SK-N-SH (cell line): ENCODE measurements at regions not wholly inside any gene's neighbourhood (a gene's known extent, or its start where the extent isn't known, plus 50 kb on each side); places are given as distances from the start of the nearest gene placed in this dataset.

Experiments used
- CTCF ChIA-PET: fragments of 300-600, 350-600 bp; formaldehyde crosslinking; extraction: SDS; loops from one replicate; lab custom pipeline; 2021; lab: Yijun Ruan, JAX
- POLR2A ChIA-PET: fragments of 350-600 bp; sonication (Branson Sonifier 250); formaldehyde crosslinking; extraction: SDS; loops from one replicate; lab custom pipeline; 2020; ENCODE audit warnings: antibody characterized with exemption, inconsistent platforms; lab: Yijun Ruan, JAX
- DNase-seq: peaks from one replicate; pipeline ENCODE4 v3.0.0; 2012
- H2AFZ ChIP-seq: fragments of 200-600 bp; sonication (generic); 2 replicates; pipeline ENCODE4 v1.8.1; 2016; ENCODE audit warnings: antibody characterized with exemption, mild to moderate bottlenecking, low read depth
- H3F3A ChIP-seq: fragments of 200-600 bp; sonication (generic); replicated peaks from 2 replicates; pipeline ENCODE3; 2016; ENCODE audit warnings: antibody characterized with exemption, mild to moderate bottlenecking; ENCODE audit not compliant: insufficient read depth
- H3K27ac ChIP-seq, 2 experiments: fragments of 200-500 bp in 1 of 2; fragments of 200-600 bp in 1 of 2; sonication (Bioruptor generic) in 1 of 2; sonication (generic), shearing (Covaris generic) in 1 of 2; 2 replicates each; pipeline versions ENCODE4 v1.5.1 to v1.6.1; 2014 to 2016; ENCODE audit warnings: low read depth in 2 of 2, inconsistent platforms in 1 of 2, low read length in 1 of 2, mild to moderate bottlenecking in 1 of 2, mixed read lengths in 1 of 2
- H3K27me3 ChIP-seq: fragments of 200-600 bp; sonication (generic), shearing (Covaris generic); 2 replicates; pipeline ENCODE4 v1.6.1; 2016; ENCODE audit warnings: mixed run types; ENCODE audit not compliant: insufficient read depth
- H3K36me3 ChIP-seq, 2 experiments: fragments of 200-500 bp in 1 of 2; fragments of 200-600 bp in 1 of 2; sonication (Bioruptor generic) in 1 of 2; sonication (generic) in 1 of 2; replicated peaks in 1 of 2; 2 replicates each; pipeline versions ENCODE3 to v1.5.1; 2014 to 2016; ENCODE audit warnings: low read length in 1 of 2, mild to moderate bottlenecking in 1 of 2; ENCODE audit not compliant: insufficient read depth in 2 of 2, control insufficient read depth in 1 of 2
- H3K4me1 ChIP-seq, 2 experiments: fragments of 200-500 bp in 1 of 2; fragments of 200-600 bp in 1 of 2; sonication (Bioruptor generic) in 1 of 2; sonication (generic), shearing (Covaris generic) in 1 of 2; 2 replicates each; pipeline versions ENCODE4 v1.5.1 to v1.6.1; 2014 to 2016; ENCODE audit warnings: low read depth in 1 of 2, low read length in 1 of 2, mixed run types in 1 of 2; ENCODE audit not compliant: insufficient read depth in 2 of 2, control insufficient read depth in 1 of 2
- H3K4me2 ChIP-seq: fragments of 200-600 bp; sonication (generic), shearing (Covaris generic); 2 replicates; pipeline ENCODE4 v1.6.1; 2017; ENCODE audit warnings: mixed run types
- H3K4me3 ChIP-seq, 2 experiments: fragments of 200-500 bp in 1 of 2; fragments of 200-600 bp in 1 of 2; sonication (Bioruptor generic) in 1 of 2; sonication (generic), shearing (Covaris generic) in 1 of 2; 2 replicates each; pipeline versions ENCODE4 v1.5.1 to v1.8.1; 2014 to 2016; ENCODE audit warnings: low read depth in 2 of 2, inconsistent platforms in 1 of 2, low read length in 1 of 2, mild to moderate bottlenecking in 1 of 2, mixed read lengths in 1 of 2, moderate library complexity in 1 of 2
- H3K79me2 ChIP-seq: fragments of 200-600 bp; sonication (generic); 2 replicates; pipeline ENCODE4 v1.8.1; 2017; ENCODE audit warnings: mild to moderate bottlenecking; ENCODE audit not compliant: insufficient read depth
- H3K9ac ChIP-seq: fragments of 200-600 bp; sonication (generic); 2 replicates; pipeline ENCODE4 v1.6.1; 2017; ENCODE audit warnings: mixed run types
- H3K9me2 ChIP-seq: fragments of 200-600 bp; sonication (generic); 2 replicates; pipeline ENCODE4 v1.6.1; 2017; ENCODE audit warnings: mixed run types
- H3K9me3 ChIP-seq: fragments of 200-600 bp; sonication (generic); 2 replicates; pipeline ENCODE4 v1.6.1; 2017; ENCODE audit warnings: mixed run types, mild to moderate bottlenecking, moderate library complexity
- H4K20me1 ChIP-seq: fragments of 200-600 bp; sonication (generic); 2 replicates; pipeline ENCODE4 v1.6.1; 2017; ENCODE audit warnings: mild to moderate bottlenecking, mixed run types; ENCODE audit not compliant: insufficient read depth
- CHD2 ChIP-seq: fragments of 150-350 bp; IDR thresholded peaks from 2 replicates; pipeline ENCODE4 v1.6.1; 2018; ENCODE audit warnings: low read length; ENCODE audit not compliant: partially characterized antibody
- EZH2phosphoT487 ChIP-seq: fragments of 200-600 bp; sonication (generic); IDR thresholded peaks from 2 replicates; pipeline ENCODE4 v1.6.1; 2017; ENCODE audit warnings: low read depth, mixed run types, mild to moderate bottlenecking, antibody characterized with exemption, moderate library complexity, borderline replicate concordance
- FOSL2 ChIP-seq: IDR thresholded peaks from 2 replicates; pipeline ENCODE4 v1.4.0; 2012; ENCODE audit warnings: low read depth, mild to moderate bottlenecking, moderate library complexity, borderline replicate concordance
- GABPA ChIP-seq: IDR thresholded peaks from 2 replicates; pipeline ENCODE4 v1.4.0; 2012; ENCODE audit warnings: low read depth, mild to moderate bottlenecking
- GATA2 ChIP-seq: sonication (generic); formaldehyde crosslinking; IDR thresholded peaks from 2 replicates; pipeline ENCODE4 v1.5.0; 2020; ENCODE audit warnings: mild to moderate bottlenecking, missing genetic modification reagents
- NFIC ChIP-seq: IDR thresholded peaks from 2 replicates; pipeline ENCODE4 v1.4.0; 2012; ENCODE audit warnings: borderline replicate concordance
- NRF1 ChIP-seq: IDR thresholded peaks from 2 replicates; pipeline ENCODE4 v1.6.1; 2012; ENCODE audit warnings: low read depth, mild to moderate bottlenecking, low read length
- POLR2AphosphoS5 ChIP-seq: IDR thresholded peaks from 2 replicates; pipeline ENCODE4 v1.6.1; 2012; ENCODE audit warnings: low read depth, low read length
- RFX5 ChIP-seq: IDR thresholded peaks from 2 replicates; pipeline ENCODE4 v1.6.1; 2012; ENCODE audit warnings: mild to moderate bottlenecking, improper control_type of control experiment, low read length
- RXRA ChIP-seq: IDR thresholded peaks from 2 replicates; pipeline ENCODE4 v1.4.0; 2012; ENCODE audit warnings: low read depth, mild to moderate bottlenecking, borderline replicate concordance
- TEAD4 ChIP-seq: IDR thresholded peaks from 2 replicates; pipeline ENCODE4 v1.4.0; 2012; ENCODE audit warnings: mild to moderate bottlenecking, borderline replicate concordance; ENCODE audit not compliant: insufficient read depth
- WGBS: methylation state at CpG from one replicate; pipeline ENCODE4 v1.1.6; 2017; ENCODE audit warnings: low lambda C conversion rate; 5-methylcytosine and 5-hydroxymethylcytosine counted together
- TF ChIP-seq, protein P1 (sequence below): IDR thresholded peaks from 2 replicates; pipeline ENCODE4 v1.6.1; 2012; ENCODE audit warnings: mild to moderate bottlenecking, low read depth, low read length, moderate library complexity
- TF ChIP-seq, protein P2 (sequence below): IDR thresholded peaks from 2 replicates; pipeline ENCODE4 v1.4.0; 2012; ENCODE audit warnings: low read depth, borderline replicate concordance
- TF ChIP-seq, protein P3 (sequence below): fragments of 150-350 bp; IDR thresholded peaks from 2 replicates; pipeline ENCODE4 v1.6.1; 2016; ENCODE audit warnings: mild to moderate bottlenecking, low read depth, low read length
- TF ChIP-seq, protein P4 (sequence below): fragments of 150-350 bp; IDR thresholded peaks from 2 replicates; pipeline ENCODE4 v1.6.1; 2017; ENCODE audit warnings: antibody characterized with exemption, low read length, low read depth, borderline replicate concordance

DNA sequence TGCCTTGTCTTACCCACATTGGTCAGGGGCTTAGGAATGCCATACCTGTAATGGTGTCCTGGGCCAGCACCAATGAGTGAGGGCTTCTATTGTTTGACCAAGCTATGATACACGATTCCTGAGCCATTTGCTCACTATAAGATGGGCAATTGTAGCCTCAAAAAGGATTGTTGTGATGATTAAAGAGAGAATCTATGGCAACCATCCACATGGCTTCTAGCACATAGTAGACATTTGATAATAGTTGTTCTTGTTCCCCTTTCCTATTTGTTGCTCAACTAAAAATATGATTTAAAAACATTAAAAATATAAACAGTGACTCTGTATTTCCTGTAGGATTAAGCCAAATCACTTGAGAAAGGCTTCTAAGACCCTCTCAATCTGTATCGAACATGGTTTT lies 366.1 kb downstream of the PCNX1 start:
- Histone ChIP-seq H2AFZ (no peak overlapping the region), H3K27ac (no peak overlapping the region), H3K9me2 (no peaks in the 10 kb centered on the region), H3K4me3 (no peak overlapping the region), H3K4me2 (no peak overlapping the region), H4K20me1 (no peaks in the 10 kb centered on the region), H3K9ac (no peak overlapping the region), H3K4me1 (no peaks in the 10 kb centered on the region), H3K36me3 (no peaks in the 10 kb centered on the region), H3K27me3 (no peaks in the 10 kb centered on the region), H3K9me3 (no peaks in the 10 kb centered on the region), H3K79me2 (no peaks in the 10 kb centered on the region), H3F3A (no peaks in the 10 kb centered on the region)
- no peak for DNase-seq
- WGBS: 32% methylated on average over 2 of the region's 2 CpGs
- ChIA-PET POLR2A (no interaction called here), CTCF (no interaction called here)
- no peak for TF ChIP-seq EZH2phosphoT487
- TF ChIP-seq NRF1: no peak
- TF ChIP-seq GATA2 (CRISPR knock-in tag): no peak
- TF ChIP-seq, protein P1, sequence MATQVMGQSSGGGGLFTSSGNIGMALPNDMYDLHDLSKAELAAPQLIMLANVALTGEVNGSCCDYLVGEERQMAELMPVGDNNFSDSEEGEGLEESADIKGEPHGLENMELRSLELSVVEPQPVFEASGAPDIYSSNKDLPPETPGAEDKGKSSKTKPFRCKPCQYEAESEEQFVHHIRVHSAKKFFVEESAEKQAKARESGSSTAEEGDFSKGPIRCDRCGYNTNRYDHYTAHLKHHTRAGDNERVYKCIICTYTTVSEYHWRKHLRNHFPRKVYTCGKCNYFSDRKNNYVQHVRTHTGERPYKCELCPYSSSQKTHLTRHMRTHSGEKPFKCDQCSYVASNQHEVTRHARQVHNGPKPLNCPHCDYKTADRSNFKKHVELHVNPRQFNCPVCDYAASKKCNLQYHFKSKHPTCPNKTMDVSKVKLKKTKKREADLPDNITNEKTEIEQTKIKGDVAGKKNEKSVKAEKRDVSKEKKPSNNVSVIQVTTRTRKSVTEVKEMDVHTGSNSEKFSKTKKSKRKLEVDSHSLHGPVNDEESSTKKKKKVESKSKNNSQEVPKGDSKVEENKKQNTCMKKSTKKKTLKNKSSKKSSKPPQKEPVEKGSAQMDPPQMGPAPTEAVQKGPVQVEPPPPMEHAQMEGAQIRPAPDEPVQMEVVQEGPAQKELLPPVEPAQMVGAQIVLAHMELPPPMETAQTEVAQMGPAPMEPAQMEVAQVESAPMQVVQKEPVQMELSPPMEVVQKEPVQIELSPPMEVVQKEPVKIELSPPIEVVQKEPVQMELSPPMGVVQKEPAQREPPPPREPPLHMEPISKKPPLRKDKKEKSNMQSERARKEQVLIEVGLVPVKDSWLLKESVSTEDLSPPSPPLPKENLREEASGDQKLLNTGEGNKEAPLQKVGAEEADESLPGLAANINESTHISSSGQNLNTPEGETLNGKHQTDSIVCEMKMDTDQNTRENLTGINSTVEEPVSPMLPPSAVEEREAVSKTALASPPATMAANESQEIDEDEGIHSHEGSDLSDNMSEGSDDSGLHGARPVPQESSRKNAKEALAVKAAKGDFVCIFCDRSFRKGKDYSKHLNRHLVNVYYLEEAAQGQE: no peak
- no peak for TF ChIP-seq RXRA
- TF ChIP-seq TEAD4: no peak
- no peak for TF ChIP-seq CHD2
- TF ChIP-seq GABPA: no peak
- no peak for TF ChIP-seq NFIC
- TF ChIP-seq FOSL2: no peak

DNA sequence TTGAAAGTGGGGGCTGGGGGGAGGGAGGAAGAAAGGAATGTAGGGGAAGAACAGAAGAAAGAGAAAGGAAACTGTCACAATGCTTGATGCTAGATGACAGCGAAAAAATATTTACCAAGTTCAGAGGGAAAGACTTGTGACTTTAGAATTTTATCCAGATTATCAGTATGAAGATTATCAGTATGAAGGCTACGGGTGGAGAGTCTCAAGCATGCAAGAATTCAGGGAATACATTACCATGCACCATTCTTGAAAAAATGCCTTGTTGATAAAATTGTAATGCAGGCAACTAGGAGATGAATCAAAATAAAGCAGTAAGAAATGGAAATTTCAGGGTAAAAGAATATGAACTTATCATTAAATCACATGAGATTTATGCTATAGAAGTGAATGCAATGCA lies 376.8 kb downstream of the PCNX1 start:
- CTCF ChIA-PET: interaction anchor here (0.6 kb wide), 1 partner anchor 46 kb away, joined by 3 read pairs; no protein-coding TSS in a partner anchor
- H3K9me2 ChIP-seq: no peaks in the 10 kb centered on the region
- H3F3A ChIP-seq: no peaks in the 10 kb centered on the region
- TF ChIP-seq CHD2 (no peak), NFIC (no peak), POLR2AphosphoS5 (no peak), RFX5 (no peak)
- TF ChIP-seq, protein P2, sequence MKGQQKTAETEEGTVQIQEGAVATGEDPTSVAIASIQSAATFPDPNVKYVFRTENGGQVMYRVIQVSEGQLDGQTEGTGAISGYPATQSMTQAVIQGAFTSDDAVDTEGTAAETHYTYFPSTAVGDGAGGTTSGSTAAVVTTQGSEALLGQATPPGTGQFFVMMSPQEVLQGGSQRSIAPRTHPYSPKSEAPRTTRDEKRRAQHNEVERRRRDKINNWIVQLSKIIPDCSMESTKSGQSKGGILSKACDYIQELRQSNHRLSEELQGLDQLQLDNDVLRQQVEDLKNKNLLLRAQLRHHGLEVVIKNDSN: no peak
- TF ChIP-seq, protein P3, sequence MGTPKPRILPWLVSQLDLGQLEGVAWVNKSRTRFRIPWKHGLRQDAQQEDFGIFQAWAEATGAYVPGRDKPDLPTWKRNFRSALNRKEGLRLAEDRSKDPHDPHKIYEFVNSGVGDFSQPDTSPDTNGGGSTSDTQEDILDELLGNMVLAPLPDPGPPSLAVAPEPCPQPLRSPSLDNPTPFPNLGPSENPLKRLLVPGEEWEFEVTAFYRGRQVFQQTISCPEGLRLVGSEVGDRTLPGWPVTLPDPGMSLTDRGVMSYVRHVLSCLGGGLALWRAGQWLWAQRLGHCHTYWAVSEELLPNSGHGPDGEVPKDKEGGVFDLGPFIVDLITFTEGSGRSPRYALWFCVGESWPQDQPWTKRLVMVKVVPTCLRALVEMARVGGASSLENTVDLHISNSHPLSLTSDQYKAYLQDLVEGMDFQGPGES: no peak
- TF ChIP-seq, protein P4, sequence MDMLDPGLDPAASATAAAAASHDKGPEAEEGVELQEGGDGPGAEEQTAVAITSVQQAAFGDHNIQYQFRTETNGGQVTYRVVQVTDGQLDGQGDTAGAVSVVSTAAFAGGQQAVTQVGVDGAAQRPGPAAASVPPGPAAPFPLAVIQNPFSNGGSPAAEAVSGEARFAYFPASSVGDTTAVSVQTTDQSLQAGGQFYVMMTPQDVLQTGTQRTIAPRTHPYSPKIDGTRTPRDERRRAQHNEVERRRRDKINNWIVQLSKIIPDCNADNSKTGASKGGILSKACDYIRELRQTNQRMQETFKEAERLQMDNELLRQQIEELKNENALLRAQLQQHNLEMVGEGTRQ: no peak
- TF ChIP-seq, all 33 proteins: peak for 0
- H3K4me3 ChIP-seq: no peak overlapping the region
- WGBS: 56% methylated on average over 2 of the region's 2 CpGs
- no peak overlapping the region for H3K4me2 ChIP-seq
- no peak overlapping the region for H3K27ac ChIP-seq
- no peaks in the 10 kb centered on the region for H3K36me3 ChIP-seq
- H3K79me2 ChIP-seq: no peaks in the 10 kb centered on the region
- DNase-seq: no peak
- H4K20me1 ChIP-seq: no peaks in the 10 kb centered on the region
- no peak overlapping the region for H2AFZ ChIP-seq
- H3K27me3 ChIP-seq: no peaks in the 10 kb centered on the region
- H3K4me1 ChIP-seq: no peaks in the 10 kb centered on the region
- POLR2A ChIA-PET: no interaction called here
- H3K9me3 ChIP-seq: no peaks in the 10 kb centered on the region
- H3K9ac ChIP-seq: no peak overlapping the region
